HG03457 (cell line): ENCODE measurements at regions not wholly inside any gene's neighbourhood (a gene's known extent, or its start where the extent isn't known, plus 50 kb on each side); places are given as distances from the start of the nearest gene placed in this dataset.
"Not testable (repeated sequence)": the region's sequence is repeated elsewhere in the genome, so short reads cannot be mapped to it uniquely, and the experiment has no call there.

Source experiments
- ATAC-seq: cut with Tn5 transposase; IDR thresholded peaks from one replicate; pipeline ENCODE4 v1.9.1; 2021; ENCODE audit warnings: moderate number of reproducible peaks; ENCODE audit not compliant: unreplicated experiment

DNA sequence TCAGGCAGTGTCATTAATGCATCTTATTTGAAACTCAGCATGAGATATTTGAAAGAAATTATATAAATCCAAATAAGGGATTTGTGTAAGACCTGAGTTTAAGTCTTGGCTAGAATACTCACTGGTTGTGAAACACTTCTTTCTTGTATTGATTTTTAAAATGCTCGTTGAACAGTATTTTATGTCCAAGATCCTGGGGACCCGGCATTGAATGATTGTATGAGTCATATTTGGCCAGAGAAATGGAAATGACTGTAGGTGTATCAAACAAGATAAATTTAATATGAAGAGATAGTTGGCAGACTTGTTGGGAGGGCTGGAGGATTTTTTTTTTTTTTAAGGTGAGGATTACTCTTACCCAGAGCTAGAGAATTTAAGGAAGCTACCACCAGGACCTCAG lies 606.1 kb upstream of the CPEB2 start:
- no peak for ATAC-seq

DNA sequence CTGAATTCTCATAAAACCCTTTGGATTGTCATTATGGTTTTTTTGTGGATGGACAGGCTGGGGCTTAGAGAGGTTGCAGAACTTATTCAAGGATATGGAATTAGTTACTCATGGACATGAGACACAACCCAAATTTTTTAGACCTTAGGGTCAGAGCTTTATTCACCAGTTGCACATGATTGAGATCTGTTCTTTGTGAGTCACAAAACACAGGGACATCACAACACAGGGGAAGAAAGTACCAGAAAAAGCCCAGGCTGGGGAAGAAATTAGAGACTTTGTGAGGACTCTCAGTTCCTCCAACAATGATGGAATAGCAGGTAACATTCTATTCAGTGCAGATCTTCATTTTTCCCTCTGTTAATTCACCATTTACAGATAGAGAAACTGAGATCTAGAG lies 602.4 kb upstream of the CPEB2 start:
- ATAC-seq = no peak

DNA sequence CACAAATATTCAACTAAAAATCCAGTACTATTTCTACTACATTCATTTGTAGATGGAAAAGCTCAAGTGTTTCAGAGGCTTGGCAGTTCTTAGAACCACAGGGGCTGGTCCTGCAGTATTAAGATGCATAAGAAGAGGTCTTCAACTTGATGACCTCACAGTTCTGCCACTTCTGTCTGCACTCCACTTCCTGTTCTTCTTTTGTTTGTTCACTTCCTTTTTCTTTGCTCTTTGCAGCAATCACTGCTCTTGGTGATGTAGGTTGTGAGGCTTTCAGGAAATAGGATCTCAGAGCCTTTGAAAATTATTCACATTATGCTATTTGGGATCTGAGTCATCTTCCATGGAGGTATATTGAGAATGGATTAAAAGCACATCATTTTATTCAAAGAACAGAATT lies 602.0 kb upstream of the CPEB2 start:
- no peak for ATAC-seq

DNA sequence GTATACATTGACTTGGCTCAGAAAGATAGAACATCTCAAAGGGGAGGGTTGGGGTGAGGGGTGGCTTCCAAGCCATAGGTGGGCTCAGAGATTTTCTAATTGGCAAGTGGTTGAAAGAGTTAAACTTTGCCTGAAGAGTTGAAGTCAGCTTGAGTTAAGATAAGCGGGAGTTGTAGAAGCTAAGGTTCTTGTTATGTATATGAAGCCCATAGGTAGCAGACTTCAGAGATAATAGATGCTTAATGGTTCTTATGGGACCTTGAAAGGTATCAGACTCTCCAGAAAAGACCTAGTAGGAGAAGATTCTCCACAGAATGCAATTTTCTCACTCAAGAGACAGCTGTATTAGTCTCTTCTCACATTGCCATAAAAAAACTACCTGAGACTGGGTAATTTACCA lies 599.1 kb upstream of the CPEB2 start:
- ATAC-seq = no peak

DNA sequence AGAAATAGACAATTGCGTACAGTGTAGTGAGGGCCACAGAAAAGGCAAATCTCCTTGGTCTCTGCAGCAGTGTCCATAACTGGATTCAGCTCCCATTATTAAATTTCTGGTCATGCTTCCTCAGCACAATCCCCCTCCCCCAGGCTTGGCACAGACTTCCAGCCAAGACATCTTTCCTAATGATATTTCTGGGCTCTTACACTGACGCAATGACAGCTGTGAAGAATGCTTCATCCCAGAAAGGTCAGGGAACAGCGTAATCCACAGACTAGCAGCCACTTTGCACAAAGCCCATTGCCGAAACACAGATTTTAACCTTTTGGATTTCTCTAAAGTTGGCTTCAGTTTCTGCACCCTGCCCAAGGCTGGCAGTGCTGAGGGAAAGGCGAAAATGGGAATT lies 597.6 kb upstream of the CPEB2 start:
- ATAC-seq = no peak

DNA sequence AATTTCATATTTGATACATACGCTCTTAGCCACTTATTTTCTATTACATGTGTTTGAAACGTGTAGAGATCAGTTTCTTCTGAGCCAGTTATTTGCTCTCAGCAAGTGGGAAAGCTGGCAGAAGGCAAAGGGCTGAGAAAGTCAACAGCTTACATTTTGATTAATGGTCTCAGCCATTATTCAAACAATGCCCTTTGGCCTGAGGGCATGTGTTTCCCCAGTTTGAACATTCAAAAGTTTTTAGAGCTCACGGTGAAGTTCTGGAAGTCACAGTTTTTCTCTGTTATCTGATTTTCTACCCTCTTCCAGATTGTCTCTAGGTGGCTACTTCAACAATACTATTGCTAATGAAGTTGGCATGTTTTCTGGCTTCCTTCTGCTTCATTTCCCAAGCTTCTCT lies 591.8 kb upstream of the CPEB2 start:
- ATAC-seq = no peak

DNA sequence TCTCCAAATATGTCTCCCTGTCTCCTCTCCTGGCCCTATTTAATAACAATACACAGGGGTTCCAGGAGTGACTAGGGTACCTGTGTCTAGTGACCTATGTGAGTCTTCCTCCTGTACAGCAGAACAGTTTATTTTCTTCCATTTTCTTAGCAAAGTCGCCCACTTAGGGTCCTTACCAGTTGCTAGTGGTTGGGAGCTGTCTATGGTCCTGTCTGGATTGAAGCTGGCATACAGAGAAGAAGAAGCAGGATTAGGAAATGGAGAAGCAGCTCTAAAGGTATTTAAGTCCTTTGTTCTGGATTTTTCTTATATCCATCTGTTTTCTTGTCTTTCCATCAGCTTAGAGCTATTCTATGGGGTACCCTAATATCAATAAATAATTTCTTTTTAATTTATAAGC lies 587.1 kb upstream of the CPEB2 start:
- no peak for ATAC-seq

DNA sequence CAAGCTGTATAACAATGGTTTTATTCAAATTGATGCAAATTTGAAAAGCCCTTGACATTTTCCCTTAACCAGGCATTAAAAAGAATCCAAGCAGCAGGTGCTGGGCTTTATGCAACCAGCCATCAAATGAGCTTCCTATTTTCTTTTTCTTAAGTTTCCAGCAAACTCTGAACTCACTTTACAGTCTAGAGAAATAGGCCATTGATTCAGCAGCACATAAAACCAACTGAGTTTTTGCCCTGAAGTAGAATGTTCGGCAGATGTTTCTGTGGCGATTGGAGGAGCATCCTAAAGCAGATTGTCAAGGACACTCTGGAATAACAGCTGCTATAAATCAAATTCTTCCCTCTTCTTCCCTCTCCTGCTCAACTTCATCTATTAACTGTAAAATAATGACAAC lies 582.8 kb upstream of the CPEB2 start:
- ATAC-seq = no peak

DNA sequence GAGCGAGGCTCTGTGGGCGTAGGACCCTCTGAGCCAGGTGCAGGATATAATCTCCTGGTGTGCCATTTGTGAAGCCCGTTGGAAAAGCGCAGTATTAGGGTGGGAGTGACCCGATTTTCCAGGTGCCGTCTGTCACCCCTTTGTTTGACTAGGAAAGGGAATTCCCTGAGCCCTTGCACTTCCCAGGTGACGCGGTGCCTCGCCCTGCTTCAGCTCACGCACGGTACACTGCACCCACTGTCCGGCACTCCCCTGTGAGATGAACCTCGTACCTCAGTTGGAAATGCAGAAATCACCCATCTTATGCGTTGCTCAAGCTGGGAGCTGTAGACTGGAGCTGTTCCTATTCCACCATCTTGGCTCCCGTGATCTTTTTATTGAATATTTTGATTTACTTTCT lies 576.0 kb upstream of the CPEB2 start:
- not testable (repeated sequence) for ATAC-seq

DNA sequence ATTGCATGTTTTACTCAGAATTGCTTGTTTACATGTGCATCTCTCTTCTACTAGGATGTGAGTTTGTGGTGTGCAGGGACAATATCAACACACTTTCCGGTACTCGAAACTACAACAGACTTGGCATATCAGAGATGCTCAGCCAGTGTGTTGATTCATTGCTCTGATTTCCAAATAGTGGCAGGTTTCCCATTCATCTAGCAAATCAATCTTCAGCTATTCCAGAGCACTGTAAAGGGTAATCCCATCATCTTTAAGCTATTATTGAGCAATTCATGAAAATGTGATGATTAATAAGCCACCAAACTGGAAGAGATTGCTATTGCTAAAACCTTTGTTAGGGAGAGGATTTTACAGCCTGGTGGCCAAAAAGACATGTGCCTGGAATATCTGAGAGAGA lies 574.2 kb upstream of the CPEB2 start:
- no peak for ATAC-seq

DNA sequence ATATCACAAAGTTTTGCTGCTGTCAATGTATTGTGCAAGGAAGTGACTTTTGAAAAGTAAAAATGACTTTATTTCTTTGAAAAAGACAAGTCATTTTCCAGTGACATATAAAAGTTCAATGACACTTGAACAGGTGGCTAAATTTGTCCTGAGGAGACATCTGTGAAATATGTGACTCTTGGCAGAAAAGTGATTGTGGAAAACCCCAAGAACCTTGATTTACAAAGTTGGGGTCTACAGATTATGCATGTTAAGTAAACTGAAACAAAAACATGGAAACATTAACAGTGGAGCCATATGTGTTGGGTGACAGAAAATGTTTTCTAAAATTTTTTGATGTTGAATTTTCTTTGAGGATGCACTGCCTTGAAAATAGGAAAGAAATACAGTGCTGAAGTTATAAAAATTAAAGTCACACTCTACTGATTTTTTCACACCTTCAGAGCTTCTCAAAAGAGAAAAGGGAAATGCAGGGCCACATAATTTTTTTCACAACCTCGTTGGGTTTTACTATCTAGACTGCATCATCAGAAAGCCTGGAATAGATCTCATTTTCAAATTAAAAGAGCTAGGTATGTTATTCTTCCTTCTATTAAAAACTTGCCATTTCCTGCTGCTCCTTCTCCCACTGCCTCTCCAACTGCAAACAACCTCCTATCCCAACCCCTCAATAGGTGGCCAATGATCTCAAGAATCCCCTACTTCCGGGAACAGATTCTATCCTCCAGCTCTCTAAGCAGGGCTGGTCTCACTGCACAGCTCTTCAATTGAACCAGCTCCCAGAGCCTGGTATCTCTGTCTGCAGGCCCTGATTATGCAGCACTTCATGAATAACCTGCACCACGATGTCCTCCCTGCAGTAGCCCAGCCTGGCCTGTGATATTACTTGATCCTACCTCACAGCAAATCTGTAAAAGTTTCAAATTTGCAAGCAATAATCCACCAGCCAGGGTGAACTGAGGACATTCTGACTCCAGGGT lies 570.8 kb upstream of the CPEB2 start:
- no peak for ATAC-seq

DNA sequence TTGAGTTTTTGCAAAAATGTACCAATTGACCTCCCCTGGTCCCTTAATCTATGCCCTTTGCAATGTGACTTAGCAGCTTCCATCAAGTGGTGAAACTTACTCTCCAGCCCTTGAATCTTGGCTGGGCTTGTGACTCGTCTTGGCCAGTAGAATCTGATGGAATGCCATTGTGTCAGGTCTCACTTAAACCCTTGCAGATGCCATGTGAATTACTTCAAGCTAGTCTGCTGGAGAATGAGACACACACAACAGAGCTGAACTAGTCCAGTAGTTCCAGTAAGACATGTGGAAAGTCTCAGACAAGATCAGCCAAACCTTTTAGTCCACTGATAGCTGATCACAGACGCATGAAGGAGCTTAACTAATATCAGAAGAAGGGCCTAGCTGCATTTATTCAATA lies 567.8 kb upstream of the CPEB2 start:
- no peak for ATAC-seq

DNA sequence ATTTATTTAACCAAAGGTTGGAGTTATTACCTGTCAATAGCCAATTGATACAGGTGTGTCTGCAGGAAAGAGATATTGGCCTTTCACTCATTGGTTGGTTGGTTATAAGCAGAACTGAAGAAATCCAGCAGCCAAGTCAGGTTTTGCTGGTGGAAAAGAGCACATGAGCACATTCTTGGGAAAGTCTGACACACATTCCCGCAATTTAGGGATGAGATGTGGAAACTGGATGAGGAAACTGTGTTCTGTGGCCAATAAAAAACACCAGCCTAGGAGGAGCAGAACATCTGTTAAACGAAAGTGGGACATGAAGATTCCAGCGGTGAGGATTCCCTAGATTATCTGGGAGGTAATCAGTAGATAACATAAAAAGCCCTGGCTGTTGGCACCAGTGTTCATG lies 567.4 kb upstream of the CPEB2 start:
- no peak for ATAC-seq

DNA sequence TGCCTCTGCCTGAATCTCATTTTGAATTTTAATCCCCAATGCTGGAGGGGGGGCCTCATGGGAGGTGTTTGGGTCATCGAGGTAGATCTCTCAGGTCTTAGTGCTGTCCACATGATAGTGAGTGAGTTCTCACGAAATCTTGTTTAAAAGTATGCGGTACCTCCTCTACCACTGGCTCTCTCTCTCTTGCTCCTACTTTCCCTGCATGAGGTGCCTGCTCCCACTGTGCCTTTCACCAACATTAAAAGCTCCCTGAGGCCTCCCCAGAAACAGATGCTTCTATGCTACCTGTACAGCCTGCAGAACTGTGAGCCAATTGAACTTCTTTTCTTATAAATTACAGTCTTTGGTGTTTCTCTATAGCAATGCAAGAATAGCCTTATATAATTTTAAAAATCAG lies 560.7 kb upstream of the CPEB2 start:
- no peak for ATAC-seq

DNA sequence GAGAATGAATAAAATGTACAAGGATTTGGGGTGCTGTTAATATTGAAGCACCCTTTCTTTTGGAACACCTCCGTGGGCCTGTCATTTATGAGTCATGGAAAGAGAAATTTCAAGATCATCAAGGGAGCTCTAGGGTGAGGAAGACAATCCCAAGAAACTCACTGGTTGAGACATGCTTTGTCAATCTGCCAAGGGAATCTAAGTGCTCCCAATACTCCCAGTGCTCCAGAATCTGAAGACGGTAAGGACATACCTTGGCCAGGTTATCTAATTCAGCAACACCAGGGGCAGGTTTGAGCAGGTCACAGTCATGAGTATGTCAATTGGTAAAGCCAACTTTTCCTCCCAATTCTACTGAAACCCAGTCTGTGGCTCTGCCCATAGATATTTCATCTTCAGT lies 556.4 kb upstream of the CPEB2 start:
- ATAC-seq = no peak

DNA sequence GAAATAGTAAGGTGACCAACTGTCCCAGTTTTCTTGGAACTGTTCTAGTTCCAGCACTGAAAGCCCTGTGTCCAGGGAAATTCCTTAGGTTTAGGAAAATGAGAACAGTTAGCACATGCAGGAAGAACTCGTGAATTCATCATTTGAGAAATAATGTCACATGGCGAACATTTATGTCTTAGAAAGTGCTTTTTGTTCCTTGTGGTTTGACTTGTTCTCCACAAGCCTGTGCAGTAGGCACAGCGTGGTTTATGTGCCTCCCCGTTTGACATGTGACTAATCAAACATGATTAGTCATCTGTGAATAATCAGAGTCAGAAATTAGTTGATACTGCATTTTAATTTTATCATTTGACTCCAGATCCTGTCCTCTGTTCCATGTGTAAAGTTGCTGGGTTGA lies 556.0 kb upstream of the CPEB2 start:
- ATAC-seq = no peak

DNA sequence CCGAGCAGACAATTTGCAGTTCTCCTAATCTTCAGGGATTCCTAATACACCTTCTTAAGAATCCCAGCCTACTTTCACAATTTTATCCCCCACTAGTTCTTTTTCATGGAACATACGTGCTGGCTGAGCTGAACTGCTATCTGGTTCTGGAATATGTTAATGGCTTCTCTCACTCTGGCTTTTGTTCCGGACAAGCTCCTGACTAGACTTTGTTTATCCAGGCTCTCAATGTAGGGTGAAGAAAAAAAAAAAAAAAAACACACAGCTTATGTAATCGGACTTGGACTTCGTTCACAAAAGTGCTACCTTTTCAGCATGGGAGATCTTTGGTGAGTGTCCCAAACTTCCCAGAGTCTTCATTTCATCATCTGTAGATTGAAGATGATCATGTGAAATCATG lies 555.4 kb upstream of the CPEB2 start:
- ATAC-seq = no peak

DNA sequence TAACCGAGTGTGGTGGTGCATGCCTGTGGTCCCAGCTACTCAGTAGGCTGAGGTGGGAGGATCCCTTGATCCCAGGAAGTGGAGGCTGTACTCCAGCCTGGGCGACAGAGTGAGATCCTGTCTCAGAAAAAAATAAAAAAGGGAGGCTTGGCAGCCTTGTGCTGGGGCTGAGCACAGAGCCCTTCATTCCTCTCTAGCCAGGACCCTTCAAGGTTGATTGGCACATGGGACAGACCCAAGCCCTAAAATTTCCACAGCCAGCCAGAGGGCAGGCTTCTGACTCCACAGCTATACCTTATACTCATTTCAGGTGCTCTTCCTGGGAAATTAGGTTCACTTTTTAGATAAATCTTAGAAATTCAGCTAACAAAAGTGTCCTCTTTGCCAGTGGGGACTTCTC lies 553.0 kb upstream of the CPEB2 start:
- ATAC-seq = no peak

DNA sequence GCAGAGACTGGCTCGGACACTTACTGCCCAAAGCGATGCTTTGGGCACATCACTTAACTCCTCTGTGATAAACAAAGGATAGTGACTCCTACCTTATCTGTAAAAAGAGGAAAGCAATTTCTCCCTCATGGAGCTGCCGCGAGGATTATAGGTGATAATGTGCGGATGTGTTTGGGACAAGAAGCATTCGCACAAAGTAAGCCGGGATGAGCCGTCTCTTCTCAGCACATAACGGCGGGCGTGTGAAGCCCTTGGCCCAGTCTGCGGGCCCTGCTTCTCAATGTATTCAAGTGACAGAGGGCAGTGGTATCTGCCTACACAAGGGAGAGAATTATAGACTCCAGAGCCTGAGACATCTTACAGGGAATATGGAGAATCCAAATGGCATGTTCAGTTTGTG lies 550.3 kb upstream of the CPEB2 start:
- no peak for ATAC-seq

DNA sequence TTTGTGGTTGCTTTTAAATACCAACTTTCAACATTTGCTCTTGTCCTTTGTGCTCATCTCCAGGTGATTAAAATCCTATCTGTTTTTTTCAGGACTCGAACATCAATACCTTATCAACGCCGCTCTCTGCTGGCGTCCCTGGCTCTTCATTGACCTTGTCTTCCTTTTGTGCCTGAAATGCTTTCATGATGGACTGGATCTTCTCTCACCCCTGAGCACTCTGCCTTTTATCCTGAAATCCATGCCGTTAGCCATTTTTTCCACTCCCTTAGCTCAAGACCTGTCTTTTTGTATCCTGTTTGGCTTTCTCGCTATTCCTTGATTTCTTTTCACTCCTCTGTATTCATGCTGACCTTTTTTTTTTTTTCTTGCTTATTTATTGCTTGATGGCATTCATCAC lies 549.5 kb upstream of the CPEB2 start:
- ATAC-seq = no peak

DNA sequence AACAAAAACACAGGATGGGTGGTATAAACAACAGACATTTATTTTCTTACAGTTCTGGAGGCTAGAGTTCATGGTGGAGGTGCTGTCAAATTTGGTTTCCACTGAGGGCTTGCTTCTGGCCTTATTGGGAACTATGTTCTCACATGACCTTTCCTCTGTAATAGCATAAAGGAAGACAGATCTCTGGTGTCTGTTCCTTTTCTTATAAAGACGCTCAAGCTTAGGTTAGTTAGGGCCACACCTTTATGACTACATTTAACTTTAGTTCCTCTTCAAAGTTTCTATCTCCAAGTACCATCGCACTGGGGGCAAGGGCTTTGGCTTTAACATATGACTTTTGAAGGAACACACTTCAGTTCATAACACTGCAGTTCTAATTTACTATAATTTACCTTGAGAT lies 543.8 kb upstream of the CPEB2 start:
- ATAC-seq = no peak

DNA sequence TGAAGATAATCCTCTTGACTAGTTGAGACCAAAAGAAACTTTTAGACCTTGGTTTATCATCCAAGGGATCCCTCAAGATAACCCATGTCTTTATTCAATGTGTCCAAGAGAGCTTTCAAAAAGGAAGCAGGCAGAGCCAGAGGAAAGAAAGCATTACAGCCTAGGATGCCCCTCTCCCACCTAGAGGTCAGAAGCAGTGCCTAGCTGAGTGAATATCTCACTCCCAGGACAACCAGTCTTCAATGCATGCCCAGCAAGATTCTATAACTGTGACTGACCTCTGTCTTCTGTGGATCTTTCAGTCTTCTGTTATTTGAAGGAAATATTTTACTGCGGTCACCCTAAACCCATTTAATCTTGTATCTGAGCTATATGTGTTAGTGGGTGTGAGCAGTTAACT lies 537.2 kb upstream of the CPEB2 start:
- no peak for ATAC-seq

DNA sequence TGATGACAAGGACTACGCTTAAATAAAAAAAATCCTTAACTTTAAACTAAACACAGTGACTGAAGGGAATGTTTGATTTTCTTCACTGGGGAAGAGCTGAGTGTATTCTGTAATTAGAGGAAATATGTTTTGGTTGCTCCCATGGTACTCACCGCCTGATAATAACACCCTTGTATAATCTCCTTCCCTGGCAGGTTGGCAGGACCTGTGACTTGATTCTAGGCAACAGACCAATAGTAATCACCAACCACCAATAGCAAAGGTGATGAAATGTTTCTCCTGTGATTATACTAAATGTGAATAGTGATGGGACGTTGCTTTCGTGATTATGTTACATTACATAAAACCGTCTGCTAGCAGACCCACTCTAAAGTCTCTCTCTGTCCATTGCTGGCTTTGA lies 536.8 kb upstream of the CPEB2 start:
- ATAC-seq = no peak
